Activated T-helper 1 cell treated with anti-CD3 and anti-CD28 coated beads, Interleukin-12 subunit alpha, Interleukin-12 subunit beta, Interleukin-2, Interleukin-4 antibody, amounts not matched to agents 30 ng/mL and 10 ng/mL and 1 ng/mL, durations not matched to agents 14 hours and 24 hours and 36 hours (primary cell): ENCODE measurements at regions not wholly inside any gene's neighbourhood (a gene's known extent, or its start where the extent isn't known, plus 50 kb on each side); places are given as distances from the start of the nearest gene placed in this dataset.
"Not testable (repeated sequence)": the region's sequence is repeated elsewhere in the genome, so short reads cannot be mapped to it uniquely, and the experiment has no call there.

Source experiments
- DNase-seq: peaks from one replicate; pipeline ENCODE4 v3.0.0; 2021; ENCODE audit warnings: low spot score
- H3K27ac Mint-ChIP-seq: one replicate; pipeline ENCODE4 v1.8.0; 2021; ENCODE audit warnings: mild to moderate bottlenecking, mixed read lengths
- H3K27me3 Mint-ChIP-seq: one replicate; pipeline ENCODE4 v1.8.0; 2022; ENCODE audit warnings: mild to moderate bottlenecking, moderate library complexity, mixed read lengths; ENCODE audit not compliant: insufficient read depth
- H3K36me3 Mint-ChIP-seq: one replicate; pipeline ENCODE4 v1.8.0; 2021; ENCODE audit warnings: low read depth, mixed read lengths
- H3K4me1 Mint-ChIP-seq: one replicate; pipeline ENCODE4 v1.8.0; 2021; ENCODE audit warnings: low read depth, mixed read lengths
- H3K4me3 Mint-ChIP-seq: one replicate; pipeline ENCODE4 v1.8.0; 2021; ENCODE audit warnings: mild to moderate bottlenecking, moderate library complexity, mixed read lengths
- H3K9me3 Mint-ChIP-seq: one replicate; pipeline ENCODE4 v1.8.0; 2021; ENCODE audit warnings: mixed read lengths
- intact Hi-C: fragments of 100-400 bp; cut with micrococcal nuclease; formaldehyde crosslinking; loops from one replicate; pipeline ENCODE4 v1.15.1; 2024

- H3K27ac Mint-ChIP-seq, H3K36me3 Mint-ChIP-seq, intact Hi-C loops, DNase-seq, H3K4me1 Mint-ChIP-seq, H3K9me3 Mint-ChIP-seq, H3K4me3 Mint-ChIP-seq: not testable (repeated sequence)
- H3K27me3 Mint-ChIP-seq: peaks cover 12% of the 10 kb centered on the region
Observed at GRCh38 chr1:147103416-147104155, 68.7 kb downstream of the PRKAB2 start.

- intact Hi-C loops: no loop called here
- Mint-ChIP-seq H3K9me3 (no peaks in the 10 kb centered on the region), H3K4me3 (no peak overlapping the region), H3K27ac (no peak overlapping the region), H3K27me3 (peaks cover 19% of the 10 kb centered on the region), H3K36me3 (no peaks in the 10 kb centered on the region), H3K4me1 (no peaks in the 10 kb centered on the region)
- no peak for DNase-seq
Observed at GRCh38 chr1:147099192-147099591, 73.1 kb downstream of the PRKAB2 start.

GRCh38 chr1:147098338-147098973, 73.8 kb downstream of the PRKAB2 start:
- H3K9me3 Mint-ChIP-seq, DNase-seq, H3K36me3 Mint-ChIP-seq, intact Hi-C loops, H3K4me1 Mint-ChIP-seq, H3K4me3 Mint-ChIP-seq, H3K27ac Mint-ChIP-seq: not testable (repeated sequence)
- peaks cover 20% of the 10 kb centered on the region for H3K27me3 Mint-ChIP-seq

GRCh38 chr1:147095691-147096090, 76.6 kb downstream of the PRKAB2 start:
- Mint-ChIP-seq H3K4me3 (no peak overlapping the region), H3K27me3 (peaks cover 28% of the 10 kb centered on the region), H3K27ac (no peak overlapping the region), H3K9me3 (no peaks in the 10 kb centered on the region), H3K36me3 (no peaks in the 10 kb centered on the region), H3K4me1 (no peaks in the 10 kb centered on the region)
- no peak for DNase-seq
- intact Hi-C loops: no loop called here

- Mint-ChIP-seq H3K4me1 (no peaks in the 10 kb centered on the region), H3K9me3 (no peaks in the 10 kb centered on the region), H3K27ac (no peak overlapping the region), H3K36me3 (no peaks in the 10 kb centered on the region), H3K4me3 (no peak overlapping the region), H3K27me3 (peaks cover 48% of the 10 kb centered on the region)
- intact Hi-C loops: no loop called here
- no peak for DNase-seq
Observed at GRCh38 chr1:147091801-147092200, 80.5 kb downstream of the PRKAB2 start.

- intact Hi-C loops: no loop called here
- Mint-ChIP-seq H3K27ac (no peak overlapping the region), H3K4me3 (no peak overlapping the region), H3K9me3 (no peaks in the 10 kb centered on the region), H3K4me1 (peaks cover 4% of the 10 kb centered on the region), H3K27me3 (peaks cover 52% of the 10 kb centered on the region), H3K36me3 (no peaks in the 10 kb centered on the region)
- no peak for DNase-seq
Observed at GRCh38 chr1:147089457-147089856, 82.8 kb downstream of the PRKAB2 start.

- no peak overlapping the region for H3K4me3 Mint-ChIP-seq
- intact Hi-C loops: no loop called here
- H3K9me3 Mint-ChIP-seq: no peaks in the 10 kb centered on the region
- H3K4me1 Mint-ChIP-seq: peaks cover 27% of the 10 kb centered on the region
- peaks cover 66% of the 10 kb centered on the region for H3K27me3 Mint-ChIP-seq
- H3K36me3 Mint-ChIP-seq: peaks cover 2% of the 10 kb centered on the region
- no peak overlapping the region for H3K27ac Mint-ChIP-seq
- no peak for DNase-seq
Observed at GRCh38 chr1:147086129-147086528, 86.1 kb downstream of the PRKAB2 start.

GRCh38 chr1:147084273-147085096, 87.8 kb downstream of the PRKAB2 start:
- DNase-seq: peak; percentile 70
- Mint-ChIP-seq H3K36me3 (peaks cover 4% of the 10 kb centered on the region), H3K9me3 (no peaks in the 10 kb centered on the region), H3K4me3 (peak overlapping the region; percentile 87), H3K27me3 (peaks cover 68% of the 10 kb centered on the region), H3K4me1 (peaks cover 41% of the 10 kb centered on the region), H3K27ac (peak overlapping the region; percentile 100)
- intact Hi-C loops: loop anchor here (1.0 kb wide), 4 partner anchors 88 to 1251 kb away; partner anchors contain the start of gene PRKAB2

- H3K4me3 Mint-ChIP-seq: peak overlapping the region; percentile 87
- H3K4me1 Mint-ChIP-seq: peaks cover 46% of the 10 kb centered on the region
- peak overlapping the region; percentile 100 for H3K27ac Mint-ChIP-seq
- H3K36me3 Mint-ChIP-seq: peaks cover 6% of the 10 kb centered on the region
- peaks cover 72% of the 10 kb centered on the region for H3K27me3 Mint-ChIP-seq
- intact Hi-C loops: loop anchor here (1.0 kb wide), 4 partner anchors 88 to 1251 kb away; partner anchors contain the start of gene PRKAB2
- no peaks in the 10 kb centered on the region for H3K9me3 Mint-ChIP-seq
- DNase-seq: no peak
Observed at GRCh38 chr1:147083919-147084272, 88.4 kb downstream of the PRKAB2 start.

GRCh38 chr1:147080671-147081394, 91.4 kb downstream of the PRKAB2 start:
- Mint-ChIP-seq H3K4me3 (peak overlapping the region; percentile 53), H3K27ac (peak overlapping the region; percentile 61), H3K4me1 (peaks cover 58% of the 10 kb centered on the region), H3K9me3 (no peaks in the 10 kb centered on the region), H3K36me3 (peaks cover 9% of the 10 kb centered on the region), H3K27me3 (peaks cover 77% of the 10 kb centered on the region)
- DNase-seq: no peak
- intact Hi-C loops: no loop called here

GRCh38 chr1:147080006-147080661, 92.1 kb downstream of the PRKAB2 start:
- Mint-ChIP-seq H3K4me3 (peak overlapping the region; percentile 57), H3K27ac (no peak overlapping the region), H3K36me3 (peaks cover 9% of the 10 kb centered on the region), H3K4me1 (peaks cover 58% of the 10 kb centered on the region), H3K27me3 (peaks cover 84% of the 10 kb centered on the region), H3K9me3 (no peaks in the 10 kb centered on the region)
- intact Hi-C loops: no loop called here
- no peak for DNase-seq

GRCh38 chr1:147079400-147080005, 92.8 kb downstream of the PRKAB2 start:
- Mint-ChIP-seq H3K4me1 (peaks cover 54% of the 10 kb centered on the region), H3K9me3 (no peaks in the 10 kb centered on the region), H3K4me3 (peak overlapping the region; percentile 57), H3K27ac (peak overlapping the region; percentile 82), H3K27me3 (peaks cover 91% of the 10 kb centered on the region), H3K36me3 (peaks cover 11% of the 10 kb centered on the region)
- intact Hi-C loops: loop anchor here (10.0 kb wide), 1 partner anchor 55 kb away; no protein-coding TSS in a partner anchor
- DNase-seq: no peak
